WTC11 (cell line): ENCODE measurements at regions not wholly inside any gene's neighbourhood (a gene's known extent, or its start where the extent isn't known, plus 50 kb on each side); places are given as distances from the start of the nearest gene placed in this dataset.

Experiments
- ATAC-seq: fragments of 200-7000 bp; cut with Tn5 transposase; 2 replicates; pipeline ENCODE4 v1.10.0; 2021; ENCODE audit warnings: mild to moderate bottlenecking, moderate library complexity
- CTCF ChIA-PET: fragments of 300-600 bp; sonication (Branson Sonifier 250); formaldehyde crosslinking; loops from one replicate; lab custom pipeline; 2021; ENCODE audit warnings: antibody characterized with exemption; lab: Charles Lee
- POLR2A ChIA-PET: fragments of 350-600 bp; sonication (Branson Sonifier 250); formaldehyde crosslinking; loops from one replicate; lab custom pipeline; 2021; ENCODE audit warnings: antibody characterized with exemption; lab: Charles Lee
- DNase-seq: peaks from one replicate; pipeline ENCODE4 v3.0.0; 2021; ENCODE audit warnings: low spot score
- H3K27ac Mint-ChIP-seq: 2 replicates; pipeline ENCODE4 v1.8.0; 2021; ENCODE audit warnings: mixed read lengths
- H3K27me3 Mint-ChIP-seq: 2 replicates; pipeline ENCODE4 v1.8.0; 2021; ENCODE audit warnings: low read depth, mild to moderate bottlenecking, moderate library complexity, mixed read lengths
- H3K36me3 Mint-ChIP-seq: 2 replicates; pipeline ENCODE4 v1.8.0; 2021; ENCODE audit warnings: mixed read lengths
- H3K4me1 Mint-ChIP-seq: 2 replicates; pipeline ENCODE4 v1.8.0; 2022; ENCODE audit warnings: mixed read lengths
- H3K4me3 Mint-ChIP-seq: 2 replicates; pipeline ENCODE4 v1.8.0; 2021; ENCODE audit warnings: mild to moderate bottlenecking, moderate library complexity, mixed read lengths
- H3K9me3 Mint-ChIP-seq: 2 replicates; pipeline ENCODE4 v1.8.0; 2021; ENCODE audit warnings: mixed read lengths
- ATF1 ChIP-seq: sonication (generic); formaldehyde crosslinking; IDR thresholded peaks from 2 replicates; pipeline ENCODE4 v1.8.1; 2023; ENCODE audit warnings: mild to moderate bottlenecking, moderate library complexity, missing genetic modification reagents
- CREM ChIP-seq: sonication (generic); formaldehyde crosslinking; IDR thresholded peaks from 2 replicates; pipeline ENCODE4 v1.8.1; 2022; ENCODE audit warnings: mild to moderate bottlenecking, missing genetic modification reagents, moderate library complexity
- FOXJ3 ChIP-seq: sonication (generic); formaldehyde crosslinking; IDR thresholded peaks from 2 replicates; pipeline ENCODE4 v1.9.0; 2021; ENCODE audit warnings: missing genetic modification reagents, mild to moderate bottlenecking, borderline replicate concordance
- KAT7 ChIP-seq: sonication (generic); formaldehyde crosslinking; IDR thresholded peaks from 2 replicates; pipeline ENCODE4 v1.8.1; 2023; ENCODE audit warnings: missing genetic modification reagents, mild to moderate bottlenecking, borderline replicate concordance
- SOX15 ChIP-seq: fragments of 250-450 bp; sonication (Bioruptor Pico); IDR thresholded peaks from 2 replicates; pipeline ENCODE4 v1.9.0; 2021; ENCODE audit warnings: mild to moderate bottlenecking
- TEAD4 ChIP-seq: sonication (generic); formaldehyde crosslinking; IDR thresholded peaks from 2 replicates; pipeline ENCODE4 v1.8.0; 2022; ENCODE audit warnings: mild to moderate bottlenecking, missing genetic modification reagents
- TP53 ChIP-seq: sonication (generic); formaldehyde crosslinking; IDR thresholded peaks from 2 replicates; pipeline ENCODE4 v1.8.1; 2023; ENCODE audit warnings: mild to moderate bottlenecking, missing genetic modification reagents
- ZNF121 ChIP-seq: sonication (generic); formaldehyde crosslinking; IDR thresholded peaks from 2 replicates; pipeline ENCODE4 v1.8.0; 2023; ENCODE audit warnings: missing genetic modification reagents
- ZNF138 ChIP-seq: sonication (generic); formaldehyde crosslinking; conservative IDR thresholded peaks from 2 replicates; pipeline ENCODE4 v1.8.1; 2022; ENCODE audit warnings: mild to moderate bottlenecking, moderate library complexity, missing genetic modification reagents
- ZNF232 ChIP-seq: sonication (generic); formaldehyde crosslinking; IDR thresholded peaks from 2 replicates; pipeline ENCODE4 v1.8.0; 2022; ENCODE audit warnings: mild to moderate bottlenecking, missing genetic modification reagents
- ZNF317 ChIP-seq: sonication (generic); formaldehyde crosslinking; IDR thresholded peaks from 2 replicates; pipeline ENCODE4 v1.8.1; 2023; ENCODE audit warnings: low read depth, mild to moderate bottlenecking, moderate library complexity, missing genetic modification reagents, borderline replicate concordance
- TF ChIP-seq, protein P1 (sequence below): sonication (generic); formaldehyde crosslinking; IDR thresholded peaks from 2 replicates; pipeline ENCODE4 v1.8.0; 2023; ENCODE audit warnings: missing genetic modification reagents, mild to moderate bottlenecking, borderline replicate concordance
- TF ChIP-seq, protein P2 (sequence below): fragments of 200-600 bp; IDR thresholded peaks from 2 replicates; pipeline ENCODE4 v1.8.0; 2022; ENCODE audit warnings: antibody characterized with exemption
- TF ChIP-seq, protein P3 (sequence below): sonication (generic); formaldehyde crosslinking; IDR thresholded peaks from 2 replicates; pipeline ENCODE4 v1.8.1; 2023; ENCODE audit warnings: mild to moderate bottlenecking, missing genetic modification reagents, moderate library complexity
- TF ChIP-seq, protein P4 (sequence below): fragments of 250-450 bp; sonication (Bioruptor Pico); IDR thresholded peaks from 2 replicates; pipeline ENCODE4 v1.8.0; 2021; ENCODE audit warnings: mild to moderate bottlenecking
- TF ChIP-seq, protein P5 (sequence below): sonication (generic); formaldehyde crosslinking; IDR thresholded peaks from 2 replicates; pipeline ENCODE4 v1.8.1; 2022; ENCODE audit warnings: missing genetic modification reagents, borderline replicate concordance
- TF ChIP-seq, protein P6 (sequence below): sonication (generic); formaldehyde crosslinking; IDR thresholded peaks from 2 replicates; pipeline ENCODE4 v1.8.1; 2022; ENCODE audit warnings: low read depth, mild to moderate bottlenecking, moderate library complexity, missing genetic modification reagents, borderline replicate concordance
- TF ChIP-seq, protein P7 (sequence below): sonication (generic); formaldehyde crosslinking; IDR thresholded peaks from 2 replicates; pipeline ENCODE4 v1.8.1; 2023; ENCODE audit warnings: mild to moderate bottlenecking, missing genetic modification reagents
- TF ChIP-seq, protein P8 (sequence below): sonication (generic); formaldehyde crosslinking; IDR thresholded peaks from 2 replicates; pipeline ENCODE4 v1.8.1; 2023; ENCODE audit warnings: mild to moderate bottlenecking, missing genetic modification reagents

DNA sequence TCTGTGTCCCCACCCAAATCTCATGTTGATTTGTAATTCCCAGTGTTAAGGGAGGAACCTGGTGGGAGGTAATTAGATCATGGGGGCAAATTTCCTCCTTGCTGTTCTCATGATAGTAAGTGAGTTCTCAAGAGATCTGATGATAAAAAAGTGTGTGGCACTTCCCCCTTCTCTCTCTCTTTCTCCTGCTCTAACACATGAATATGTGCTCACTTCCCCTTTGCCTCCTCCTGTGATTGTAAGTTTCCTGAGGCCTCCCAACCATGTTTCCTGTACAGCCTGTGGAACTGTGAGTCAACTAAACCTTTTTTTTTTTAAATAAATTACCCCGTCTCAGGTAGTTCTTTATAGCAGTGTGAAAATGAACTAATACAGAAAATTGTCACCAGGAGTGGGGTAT lies 380.0 kb downstream of the MEIS1 start (continued):
- TF ChIP-seq, protein P1, sequence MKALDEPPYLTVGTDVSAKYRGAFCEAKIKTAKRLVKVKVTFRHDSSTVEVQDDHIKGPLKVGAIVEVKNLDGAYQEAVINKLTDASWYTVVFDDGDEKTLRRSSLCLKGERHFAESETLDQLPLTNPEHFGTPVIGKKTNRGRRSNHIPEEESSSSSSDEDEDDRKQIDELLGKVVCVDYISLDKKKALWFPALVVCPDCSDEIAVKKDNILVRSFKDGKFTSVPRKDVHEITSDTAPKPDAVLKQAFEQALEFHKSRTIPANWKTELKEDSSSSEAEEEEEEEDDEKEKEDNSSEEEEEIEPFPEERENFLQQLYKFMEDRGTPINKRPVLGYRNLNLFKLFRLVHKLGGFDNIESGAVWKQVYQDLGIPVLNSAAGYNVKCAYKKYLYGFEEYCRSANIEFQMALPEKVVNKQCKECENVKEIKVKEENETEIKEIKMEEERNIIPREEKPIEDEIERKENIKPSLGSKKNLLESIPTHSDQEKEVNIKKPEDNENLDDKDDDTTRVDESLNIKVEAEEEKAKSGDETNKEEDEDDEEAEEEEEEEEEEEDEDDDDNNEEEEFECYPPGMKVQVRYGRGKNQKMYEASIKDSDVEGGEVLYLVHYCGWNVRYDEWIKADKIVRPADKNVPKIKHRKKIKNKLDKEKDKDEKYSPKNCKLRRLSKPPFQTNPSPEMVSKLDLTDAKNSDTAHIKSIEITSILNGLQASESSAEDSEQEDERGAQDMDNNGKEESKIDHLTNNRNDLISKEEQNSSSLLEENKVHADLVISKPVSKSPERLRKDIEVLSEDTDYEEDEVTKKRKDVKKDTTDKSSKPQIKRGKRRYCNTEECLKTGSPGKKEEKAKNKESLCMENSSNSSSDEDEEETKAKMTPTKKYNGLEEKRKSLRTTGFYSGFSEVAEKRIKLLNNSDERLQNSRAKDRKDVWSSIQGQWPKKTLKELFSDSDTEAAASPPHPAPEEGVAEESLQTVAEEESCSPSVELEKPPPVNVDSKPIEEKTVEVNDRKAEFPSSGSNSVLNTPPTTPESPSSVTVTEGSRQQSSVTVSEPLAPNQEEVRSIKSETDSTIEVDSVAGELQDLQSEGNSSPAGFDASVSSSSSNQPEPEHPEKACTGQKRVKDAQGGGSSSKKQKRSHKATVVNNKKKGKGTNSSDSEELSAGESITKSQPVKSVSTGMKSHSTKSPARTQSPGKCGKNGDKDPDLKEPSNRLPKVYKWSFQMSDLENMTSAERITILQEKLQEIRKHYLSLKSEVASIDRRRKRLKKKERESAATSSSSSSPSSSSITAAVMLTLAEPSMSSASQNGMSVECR (CRISPR knock-in tag), result no peak
- TF ChIP-seq ZNF138 (CRISPR knock-in tag), result no peak
- TF ChIP-seq ZNF317, result no peak
- TF ChIP-seq, protein P2, sequence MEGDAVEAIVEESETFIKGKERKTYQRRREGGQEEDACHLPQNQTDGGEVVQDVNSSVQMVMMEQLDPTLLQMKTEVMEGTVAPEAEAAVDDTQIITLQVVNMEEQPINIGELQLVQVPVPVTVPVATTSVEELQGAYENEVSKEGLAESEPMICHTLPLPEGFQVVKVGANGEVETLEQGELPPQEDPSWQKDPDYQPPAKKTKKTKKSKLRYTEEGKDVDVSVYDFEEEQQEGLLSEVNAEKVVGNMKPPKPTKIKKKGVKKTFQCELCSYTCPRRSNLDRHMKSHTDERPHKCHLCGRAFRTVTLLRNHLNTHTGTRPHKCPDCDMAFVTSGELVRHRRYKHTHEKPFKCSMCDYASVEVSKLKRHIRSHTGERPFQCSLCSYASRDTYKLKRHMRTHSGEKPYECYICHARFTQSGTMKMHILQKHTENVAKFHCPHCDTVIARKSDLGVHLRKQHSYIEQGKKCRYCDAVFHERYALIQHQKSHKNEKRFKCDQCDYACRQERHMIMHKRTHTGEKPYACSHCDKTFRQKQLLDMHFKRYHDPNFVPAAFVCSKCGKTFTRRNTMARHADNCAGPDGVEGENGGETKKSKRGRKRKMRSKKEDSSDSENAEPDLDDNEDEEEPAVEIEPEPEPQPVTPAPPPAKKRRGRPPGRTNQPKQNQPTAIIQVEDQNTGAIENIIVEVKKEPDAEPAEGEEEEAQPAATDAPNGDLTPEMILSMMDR, result no peak
- TF ChIP-seq SOX15 (CRISPR knock-in tag), result no peak

DNA sequence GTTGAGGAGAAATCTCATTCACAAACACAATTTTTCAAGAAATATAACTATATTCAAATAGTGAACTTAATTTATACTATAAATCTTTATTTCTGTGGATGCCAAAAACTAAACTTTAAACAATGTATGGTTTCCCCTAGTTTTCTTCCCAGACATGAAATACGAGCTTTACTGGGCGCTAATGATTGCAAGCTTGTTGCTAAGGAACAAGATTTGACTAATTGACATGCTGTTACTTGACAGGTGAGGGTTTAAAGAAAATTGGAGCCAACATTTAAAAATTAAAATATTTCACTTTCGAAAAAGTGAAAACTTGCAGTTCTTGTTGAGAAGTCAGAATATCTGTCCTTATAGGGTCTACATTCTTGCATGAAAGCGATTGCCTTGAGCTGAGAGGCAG lies 381.0 kb downstream of the MEIS1 start:
- CTCF ChIA-PET, result no interaction called here
- peaks cover 33% of the 10 kb centered on the region for H3K9me3 Mint-ChIP-seq
- POLR2A ChIA-PET, result no interaction called here

DNA sequence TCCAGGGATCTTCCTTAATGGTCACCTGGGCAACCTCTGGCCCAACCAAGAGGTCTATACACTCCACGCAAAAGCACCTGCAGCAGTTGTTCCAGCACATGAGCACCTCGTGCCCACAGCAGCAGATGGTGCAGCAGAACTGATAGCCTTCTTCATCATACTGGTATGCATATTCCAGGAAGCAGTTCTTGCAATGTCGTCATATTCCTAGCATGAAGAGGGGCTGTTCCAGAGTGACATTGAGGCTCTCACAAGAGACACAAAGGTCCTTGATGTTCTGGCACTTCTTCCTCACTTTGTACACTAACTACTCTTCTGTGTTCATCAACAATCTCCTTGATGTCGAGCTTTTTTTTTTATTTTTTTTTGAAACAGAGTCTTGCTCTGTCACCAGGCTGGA lies 386.2 kb downstream of the MEIS1 start:
- Mint-ChIP-seq H3K36me3 (peaks cover 8% of the 10 kb centered on the region), H3K27ac (no peak overlapping the region), H3K9me3 (peaks cover 45% of the 10 kb centered on the region), H3K27me3 (no peaks in the 10 kb centered on the region), H3K4me3 (no peak overlapping the region), H3K4me1 (no peaks in the 10 kb centered on the region)
- ChIA-PET CTCF (no interaction called here), POLR2A (no interaction called here)
- DNase-seq, result no peak
- no peak for ATAC-seq
- TF ChIP-seq, protein P3, sequence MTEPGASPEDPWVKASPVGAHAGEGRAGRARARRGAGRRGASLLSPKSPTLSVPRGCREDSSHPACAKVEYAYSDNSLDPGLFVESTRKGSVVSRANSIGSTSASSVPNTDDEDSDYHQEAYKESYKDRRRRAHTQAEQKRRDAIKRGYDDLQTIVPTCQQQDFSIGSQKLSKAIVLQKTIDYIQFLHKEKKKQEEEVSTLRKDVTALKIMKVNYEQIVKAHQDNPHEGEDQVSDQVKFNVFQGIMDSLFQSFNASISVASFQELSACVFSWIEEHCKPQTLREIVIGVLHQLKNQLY (CRISPR knock-in tag), result no peak
- TF ChIP-seq, protein P4, sequence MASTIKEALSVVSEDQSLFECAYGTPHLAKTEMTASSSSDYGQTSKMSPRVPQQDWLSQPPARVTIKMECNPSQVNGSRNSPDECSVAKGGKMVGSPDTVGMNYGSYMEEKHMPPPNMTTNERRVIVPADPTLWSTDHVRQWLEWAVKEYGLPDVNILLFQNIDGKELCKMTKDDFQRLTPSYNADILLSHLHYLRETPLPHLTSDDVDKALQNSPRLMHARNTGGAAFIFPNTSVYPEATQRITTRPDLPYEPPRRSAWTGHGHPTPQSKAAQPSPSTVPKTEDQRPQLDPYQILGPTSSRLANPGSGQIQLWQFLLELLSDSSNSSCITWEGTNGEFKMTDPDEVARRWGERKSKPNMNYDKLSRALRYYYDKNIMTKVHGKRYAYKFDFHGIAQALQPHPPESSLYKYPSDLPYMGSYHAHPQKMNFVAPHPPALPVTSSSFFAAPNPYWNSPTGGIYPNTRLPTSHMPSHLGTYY (CRISPR knock-in tag), result no peak
- TF ChIP-seq, protein P5, sequence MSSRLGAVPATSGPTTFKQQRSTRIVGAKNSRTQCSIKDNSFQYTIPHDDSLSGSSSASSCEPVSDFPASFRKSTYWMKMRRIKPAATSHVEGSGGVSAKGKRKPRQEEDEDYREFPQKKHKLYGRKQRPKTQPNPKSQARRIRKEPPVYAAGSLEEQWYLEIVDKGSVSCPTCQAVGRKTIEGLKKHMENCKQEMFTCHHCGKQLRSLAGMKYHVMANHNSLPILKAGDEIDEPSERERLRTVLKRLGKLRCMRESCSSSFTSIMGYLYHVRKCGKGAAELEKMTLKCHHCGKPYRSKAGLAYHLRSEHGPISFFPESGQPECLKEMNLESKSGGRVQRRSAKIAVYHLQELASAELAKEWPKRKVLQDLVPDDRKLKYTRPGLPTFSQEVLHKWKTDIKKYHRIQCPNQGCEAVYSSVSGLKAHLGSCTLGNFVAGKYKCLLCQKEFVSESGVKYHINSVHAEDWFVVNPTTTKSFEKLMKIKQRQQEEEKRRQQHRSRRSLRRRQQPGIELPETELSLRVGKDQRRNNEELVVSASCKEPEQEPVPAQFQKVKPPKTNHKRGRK, result no peak
- TF ChIP-seq, protein P6, sequence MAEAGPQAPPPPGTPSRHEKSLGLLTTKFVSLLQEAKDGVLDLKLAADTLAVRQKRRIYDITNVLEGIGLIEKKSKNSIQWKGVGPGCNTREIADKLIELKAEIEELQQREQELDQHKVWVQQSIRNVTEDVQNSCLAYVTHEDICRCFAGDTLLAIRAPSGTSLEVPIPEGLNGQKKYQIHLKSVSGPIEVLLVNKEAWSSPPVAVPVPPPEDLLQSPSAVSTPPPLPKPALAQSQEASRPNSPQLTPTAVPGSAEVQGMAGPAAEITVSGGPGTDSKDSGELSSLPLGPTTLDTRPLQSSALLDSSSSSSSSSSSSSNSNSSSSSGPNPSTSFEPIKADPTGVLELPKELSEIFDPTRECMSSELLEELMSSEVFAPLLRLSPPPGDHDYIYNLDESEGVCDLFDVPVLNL (CRISPR knock-in tag), result no peak
- TF ChIP-seq ZNF232 (CRISPR knock-in tag), result no peak

More for the DNA sequence above, 381.0 kb downstream of the MEIS1 start:
- DNase-seq (no peak), ATAC-seq (no peak)
- Mint-ChIP-seq H3K27me3 (no peaks in the 10 kb centered on the region), H3K27ac (no peak overlapping the region), H3K4me1 (no peaks in the 10 kb centered on the region), H3K4me3 (no peak overlapping the region), H3K36me3 (peaks cover 8% of the 10 kb centered on the region)
- TF ChIP-seq, protein P7, sequence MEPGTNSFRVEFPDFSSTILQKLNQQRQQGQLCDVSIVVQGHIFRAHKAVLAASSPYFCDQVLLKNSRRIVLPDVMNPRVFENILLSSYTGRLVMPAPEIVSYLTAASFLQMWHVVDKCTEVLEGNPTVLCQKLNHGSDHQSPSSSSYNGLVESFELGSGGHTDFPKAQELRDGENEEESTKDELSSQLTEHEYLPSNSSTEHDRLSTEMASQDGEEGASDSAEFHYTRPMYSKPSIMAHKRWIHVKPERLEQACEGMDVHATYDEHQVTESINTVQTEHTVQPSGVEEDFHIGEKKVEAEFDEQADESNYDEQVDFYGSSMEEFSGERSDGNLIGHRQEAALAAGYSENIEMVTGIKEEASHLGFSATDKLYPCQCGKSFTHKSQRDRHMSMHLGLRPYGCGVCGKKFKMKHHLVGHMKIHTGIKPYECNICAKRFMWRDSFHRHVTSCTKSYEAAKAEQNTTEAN (CRISPR knock-in tag), result no peak
- TF ChIP-seq CREM (CRISPR knock-in tag) (no peak), ZNF121 (CRISPR knock-in tag) (no peak), TP53 (CRISPR knock-in tag) (no peak), FOXJ3 (CRISPR knock-in tag) (no peak), TEAD4 (CRISPR knock-in tag) (no peak), KAT7 (CRISPR knock-in tag) (no peak), ATF1 (CRISPR knock-in tag) (no peak)
- TF ChIP-seq, protein P8, sequence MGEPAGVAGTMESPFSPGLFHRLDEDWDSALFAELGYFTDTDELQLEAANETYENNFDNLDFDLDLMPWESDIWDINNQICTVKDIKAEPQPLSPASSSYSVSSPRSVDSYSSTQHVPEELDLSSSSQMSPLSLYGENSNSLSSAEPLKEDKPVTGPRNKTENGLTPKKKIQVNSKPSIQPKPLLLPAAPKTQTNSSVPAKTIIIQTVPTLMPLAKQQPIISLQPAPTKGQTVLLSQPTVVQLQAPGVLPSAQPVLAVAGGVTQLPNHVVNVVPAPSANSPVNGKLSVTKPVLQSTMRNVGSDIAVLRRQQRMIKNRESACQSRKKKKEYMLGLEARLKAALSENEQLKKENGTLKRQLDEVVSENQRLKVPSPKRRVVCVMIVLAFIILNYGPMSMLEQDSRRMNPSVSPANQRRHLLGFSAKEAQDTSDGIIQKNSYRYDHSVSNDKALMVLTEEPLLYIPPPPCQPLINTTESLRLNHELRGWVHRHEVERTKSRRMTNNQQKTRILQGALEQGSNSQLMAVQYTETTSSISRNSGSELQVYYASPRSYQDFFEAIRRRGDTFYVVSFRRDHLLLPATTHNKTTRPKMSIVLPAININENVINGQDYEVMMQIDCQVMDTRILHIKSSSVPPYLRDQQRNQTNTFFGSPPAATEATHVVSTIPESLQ (CRISPR knock-in tag), result no peak
